ENCODE measurements at regions not wholly inside any gene's neighbourhood (a gene's known extent, or its start where the extent isn't known, plus 50 kb on each side); places are given as distances from the start of the nearest gene placed in this dataset.

DNA sequence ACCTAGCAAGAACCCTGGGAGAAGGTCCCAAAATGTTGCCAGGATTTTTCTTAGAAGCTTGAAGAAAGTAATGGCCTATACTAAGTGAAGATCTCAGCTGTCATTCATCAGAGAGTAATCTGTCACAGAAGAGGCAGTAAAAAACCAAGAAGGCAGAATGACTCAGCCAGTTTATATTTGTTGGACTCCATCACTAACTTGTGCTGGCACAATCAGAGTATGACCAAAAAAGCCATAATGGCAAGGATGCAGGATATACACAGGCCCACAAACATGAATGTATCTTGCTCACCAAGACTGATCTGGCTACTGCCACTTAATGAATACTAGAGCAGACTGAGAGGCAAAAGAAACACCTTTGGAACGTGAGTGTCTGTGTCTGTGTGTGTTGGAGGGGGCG is 104.0 kb upstream of the POU5F2 start:
- TF ChIP-seq, protein P1, sequence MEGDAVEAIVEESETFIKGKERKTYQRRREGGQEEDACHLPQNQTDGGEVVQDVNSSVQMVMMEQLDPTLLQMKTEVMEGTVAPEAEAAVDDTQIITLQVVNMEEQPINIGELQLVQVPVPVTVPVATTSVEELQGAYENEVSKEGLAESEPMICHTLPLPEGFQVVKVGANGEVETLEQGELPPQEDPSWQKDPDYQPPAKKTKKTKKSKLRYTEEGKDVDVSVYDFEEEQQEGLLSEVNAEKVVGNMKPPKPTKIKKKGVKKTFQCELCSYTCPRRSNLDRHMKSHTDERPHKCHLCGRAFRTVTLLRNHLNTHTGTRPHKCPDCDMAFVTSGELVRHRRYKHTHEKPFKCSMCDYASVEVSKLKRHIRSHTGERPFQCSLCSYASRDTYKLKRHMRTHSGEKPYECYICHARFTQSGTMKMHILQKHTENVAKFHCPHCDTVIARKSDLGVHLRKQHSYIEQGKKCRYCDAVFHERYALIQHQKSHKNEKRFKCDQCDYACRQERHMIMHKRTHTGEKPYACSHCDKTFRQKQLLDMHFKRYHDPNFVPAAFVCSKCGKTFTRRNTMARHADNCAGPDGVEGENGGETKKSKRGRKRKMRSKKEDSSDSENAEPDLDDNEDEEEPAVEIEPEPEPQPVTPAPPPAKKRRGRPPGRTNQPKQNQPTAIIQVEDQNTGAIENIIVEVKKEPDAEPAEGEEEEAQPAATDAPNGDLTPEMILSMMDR (IDR thresholded peaks at IDR 0.05): no peak
- no peak for TF ChIP-seq POLR2A (IDR thresholded peaks at IDR 0.05)

All from lower leg skin (tissue), 3 donors.